Peyer's patch (tissue), 4 donors: ENCODE measurements at regions not wholly inside any gene's neighbourhood (a gene's known extent, or its start where the extent isn't known, plus 50 kb on each side); places are given as distances from the start of the nearest gene placed in this dataset.

Experiments
- POLR2A ChIP-seq, 2 donors: fragments of 450-650 bp; IDR thresholded peaks; one replicate each; pipeline ENCODE4 v1.5.1; 2017; ENCODE audit warnings: antibody characterized with exemption in 2 of 2, mild to moderate bottlenecking in 2 of 2, moderate library complexity in 2 of 2
- TF ChIP-seq, protein P1 (sequence below), 6 experiments: fragments of 450-650 bp in 4 of 6; fragments of 200-600 bp in 2 of 6; sonication (generic) in 1 of 6; IDR thresholded peaks; one replicate each; pipeline ENCODE4 v1.5.1; 2017 to 2019; ENCODE audit warnings: antibody characterized with exemption in 6 of 6, mild to moderate bottlenecking in 3 of 6, moderate library complexity in 1 of 6

DNA sequence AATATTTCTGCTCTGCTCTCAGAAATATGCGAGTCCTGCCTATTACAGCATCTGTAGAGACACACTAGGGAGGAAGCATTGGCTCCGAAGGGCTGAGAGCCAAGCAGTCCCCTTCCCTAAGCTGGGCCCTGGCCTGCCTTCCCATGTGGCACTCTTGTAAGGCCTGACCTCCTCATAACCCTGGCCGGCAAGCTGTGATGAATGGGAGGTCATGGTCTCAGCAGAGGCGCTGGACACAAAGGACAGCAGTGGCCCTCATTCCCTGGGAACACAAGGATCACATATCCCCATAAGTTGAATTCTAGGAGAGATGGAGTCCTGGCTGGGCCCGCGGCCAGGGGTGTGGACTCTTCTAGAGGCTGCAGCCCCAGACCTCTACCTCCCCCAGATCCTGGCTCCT, 483.3 kb downstream of the ZNF536 start:
- no peak for TF ChIP-seq POLR2A (IDR thresholded peaks at IDR 0.05)
- TF ChIP-seq, protein P1, sequence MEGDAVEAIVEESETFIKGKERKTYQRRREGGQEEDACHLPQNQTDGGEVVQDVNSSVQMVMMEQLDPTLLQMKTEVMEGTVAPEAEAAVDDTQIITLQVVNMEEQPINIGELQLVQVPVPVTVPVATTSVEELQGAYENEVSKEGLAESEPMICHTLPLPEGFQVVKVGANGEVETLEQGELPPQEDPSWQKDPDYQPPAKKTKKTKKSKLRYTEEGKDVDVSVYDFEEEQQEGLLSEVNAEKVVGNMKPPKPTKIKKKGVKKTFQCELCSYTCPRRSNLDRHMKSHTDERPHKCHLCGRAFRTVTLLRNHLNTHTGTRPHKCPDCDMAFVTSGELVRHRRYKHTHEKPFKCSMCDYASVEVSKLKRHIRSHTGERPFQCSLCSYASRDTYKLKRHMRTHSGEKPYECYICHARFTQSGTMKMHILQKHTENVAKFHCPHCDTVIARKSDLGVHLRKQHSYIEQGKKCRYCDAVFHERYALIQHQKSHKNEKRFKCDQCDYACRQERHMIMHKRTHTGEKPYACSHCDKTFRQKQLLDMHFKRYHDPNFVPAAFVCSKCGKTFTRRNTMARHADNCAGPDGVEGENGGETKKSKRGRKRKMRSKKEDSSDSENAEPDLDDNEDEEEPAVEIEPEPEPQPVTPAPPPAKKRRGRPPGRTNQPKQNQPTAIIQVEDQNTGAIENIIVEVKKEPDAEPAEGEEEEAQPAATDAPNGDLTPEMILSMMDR (IDR thresholded peaks at IDR 0.05): no peak
